ENCODE measurements at regions not wholly inside any gene's neighbourhood (a gene's known extent, or its start where the extent isn't known, plus 50 kb on each side); places are given as distances from the start of the nearest gene placed in this dataset.

DNA sequence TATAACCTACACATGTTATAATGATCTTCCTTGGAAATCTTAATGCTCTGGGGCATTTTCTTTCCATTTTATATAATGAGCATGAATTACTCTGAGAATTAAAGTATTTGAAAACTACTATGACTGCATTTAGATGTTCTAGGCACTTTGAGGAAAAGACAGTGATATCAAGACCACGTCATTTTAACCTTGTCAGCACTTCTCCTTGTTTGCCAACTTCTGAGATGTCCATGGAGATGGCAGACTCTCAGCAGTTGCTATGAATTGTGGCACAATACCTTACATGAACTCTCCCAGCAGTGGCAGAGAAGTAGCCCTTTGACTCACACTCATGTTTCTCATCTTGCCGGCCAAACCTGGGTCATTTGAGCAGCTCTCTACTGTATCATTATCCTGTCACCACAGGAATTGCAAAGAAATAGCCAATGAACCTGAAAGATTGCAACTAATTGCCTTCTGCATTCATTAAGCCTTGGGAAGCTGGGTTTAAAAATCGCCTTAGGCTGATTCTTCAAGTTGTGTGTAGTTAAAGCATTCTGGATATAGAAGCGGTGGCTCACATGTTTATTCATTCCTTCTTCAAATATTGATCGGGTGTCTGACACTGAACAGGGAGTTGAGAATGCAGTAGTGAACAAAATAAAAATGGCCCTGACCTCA, 272.2 kb upstream of the CFAP20DC start:
- POLR2A ChIA-PET, result no interaction called here
- CTCF ChIA-PET, result no interaction called here
- TF ChIP-seq ZNF384 (IDR thresholded peaks at IDR 0.05) (no peak), FOXA1 (IDR thresholded peaks at IDR 0.05) (no peak), HDGF (IDR thresholded peaks at IDR 0.05; ENCODE audit: borderline replicate concordance) (no peak), CTBP1 (IDR thresholded peaks at IDR 0.05; ENCODE audit: borderline replicate concordance) (no peak), ARNT (IDR thresholded peaks at IDR 0.05) (no peak), SUZ12 (IDR thresholded peaks at IDR 0.05) (no peak), FOXM1 (IDR thresholded peaks at IDR 0.05; ENCODE audit: borderline replicate concordance) (no peak), SP1 (IDR thresholded peaks at IDR 0.05) (no peak), FOXK2 (IDR thresholded peaks at IDR 0.05) (no peak), L3MBTL2 (conservative IDR thresholded peaks at IDR 0.05) (no peak)
- TF ChIP-seq, protein P1, sequence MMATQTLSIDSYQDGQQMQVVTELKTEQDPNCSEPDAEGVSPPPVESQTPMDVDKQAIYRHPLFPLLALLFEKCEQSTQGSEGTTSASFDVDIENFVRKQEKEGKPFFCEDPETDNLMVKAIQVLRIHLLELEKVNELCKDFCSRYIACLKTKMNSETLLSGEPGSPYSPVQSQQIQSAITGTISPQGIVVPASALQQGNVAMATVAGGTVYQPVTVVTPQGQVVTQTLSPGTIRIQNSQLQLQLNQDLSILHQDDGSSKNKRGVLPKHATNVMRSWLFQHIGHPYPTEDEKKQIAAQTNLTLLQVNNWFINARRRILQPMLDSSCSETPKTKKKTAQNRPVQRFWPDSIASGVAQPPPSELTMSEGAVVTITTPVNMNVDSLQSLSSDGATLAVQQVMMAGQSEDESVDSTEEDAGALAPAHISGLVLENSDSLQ (IDR thresholded peaks at IDR 0.05), result no peak
- no peak for DNase-seq (ENCODE audit: extremely low spot score)

DNA sequence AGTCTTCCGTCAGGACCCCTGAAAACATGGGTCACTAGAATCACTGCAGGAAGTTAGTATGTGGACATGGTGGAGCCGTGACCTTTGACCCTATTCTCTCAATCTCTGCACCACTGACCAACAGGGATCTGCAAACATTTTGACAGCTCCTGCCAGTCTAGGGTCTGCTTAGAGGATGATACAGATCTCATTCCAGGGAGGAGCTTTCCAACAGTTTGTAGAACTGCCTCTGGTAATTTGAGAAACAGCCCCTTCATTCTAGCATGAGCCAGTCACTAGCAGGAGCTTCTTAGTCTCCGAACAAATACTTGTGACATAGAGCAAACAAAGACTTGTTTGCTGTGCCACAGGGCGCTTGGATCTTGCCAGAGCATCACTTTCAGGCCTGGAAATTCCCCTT, 270.3 kb upstream of the CFAP20DC start:
- ChIA-PET CTCF (interaction anchor here (0.6 kb wide), 1 partner anchor 602 kb away, joined by 3 read pairs; no protein-coding TSS in a partner anchor), POLR2A (no interaction called here)
- TF ChIP-seq ELF4 (IDR thresholded peaks at IDR 0.05) (no peak), SUZ12 (IDR thresholded peaks at IDR 0.05) (no peak), L3MBTL2 (conservative IDR thresholded peaks at IDR 0.05) (no peak), ZNF384 (IDR thresholded peaks at IDR 0.05) (no peak), CTBP1 (IDR thresholded peaks at IDR 0.05; ENCODE audit: borderline replicate concordance) (no peak)
- DNase-seq (ENCODE audit: extremely low spot score), result no peak

DNA sequence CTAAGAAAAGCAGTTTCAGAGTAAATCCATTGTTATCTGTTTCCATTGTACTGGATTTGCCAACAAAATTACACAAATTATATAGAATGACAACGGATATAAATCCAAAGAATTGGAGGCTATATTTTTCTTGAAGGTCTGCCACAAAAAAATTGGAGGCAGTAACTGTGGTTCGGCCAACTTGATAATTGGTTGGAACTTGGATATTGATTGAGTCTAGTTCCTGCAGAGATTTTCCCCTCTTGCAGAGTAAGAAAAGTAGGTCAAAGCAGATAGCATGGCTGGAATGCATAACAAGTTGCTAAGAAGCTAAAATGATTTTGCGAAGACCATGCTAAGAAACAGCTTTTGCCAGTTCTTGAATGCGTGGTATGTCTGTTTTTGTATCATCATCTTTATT, 269.6 kb upstream of the CFAP20DC start:
- ChIA-PET POLR2A (no interaction called here), CTCF (interaction anchor here (0.6 kb wide), 1 partner anchor 602 kb away, joined by 3 read pairs; no protein-coding TSS in a partner anchor)
- no peak for DNase-seq (ENCODE audit: extremely low spot score)
- TF ChIP-seq ZNF384 (IDR thresholded peaks at IDR 0.05), result no peak
- no peak for TF ChIP-seq TARDBP (IDR thresholded peaks at IDR 0.05)
- TF ChIP-seq FOXK2 (IDR thresholded peaks at IDR 0.05), result no peak
- TF ChIP-seq ELF4 (IDR thresholded peaks at IDR 0.05), result no peak
- TF ChIP-seq BHLHE40 (IDR thresholded peaks at IDR 0.05; ENCODE audit: borderline replicate concordance), result no peak
- TF ChIP-seq NFRKB (IDR thresholded peaks at IDR 0.05), result no peak
- TF ChIP-seq CTBP1 (IDR thresholded peaks at IDR 0.05; ENCODE audit: borderline replicate concordance), result no peak
- no peak for TF ChIP-seq FOXA1 (IDR thresholded peaks at IDR 0.05)
- no peak for TF ChIP-seq LEF1 (IDR thresholded peaks at IDR 0.05; ENCODE audit: borderline replicate concordance)
- no peak for TF ChIP-seq SUZ12 (IDR thresholded peaks at IDR 0.05)
- no peak for TF ChIP-seq HDGF (IDR thresholded peaks at IDR 0.05; ENCODE audit: borderline replicate concordance)
- no peak for TF ChIP-seq FOXM1 (IDR thresholded peaks at IDR 0.05; ENCODE audit: borderline replicate concordance)
- no peak for TF ChIP-seq SP1 (IDR thresholded peaks at IDR 0.05)
- no peak for TF ChIP-seq L3MBTL2 (conservative IDR thresholded peaks at IDR 0.05)
- TF ChIP-seq ARNT (IDR thresholded peaks at IDR 0.05), result no peak

DNA sequence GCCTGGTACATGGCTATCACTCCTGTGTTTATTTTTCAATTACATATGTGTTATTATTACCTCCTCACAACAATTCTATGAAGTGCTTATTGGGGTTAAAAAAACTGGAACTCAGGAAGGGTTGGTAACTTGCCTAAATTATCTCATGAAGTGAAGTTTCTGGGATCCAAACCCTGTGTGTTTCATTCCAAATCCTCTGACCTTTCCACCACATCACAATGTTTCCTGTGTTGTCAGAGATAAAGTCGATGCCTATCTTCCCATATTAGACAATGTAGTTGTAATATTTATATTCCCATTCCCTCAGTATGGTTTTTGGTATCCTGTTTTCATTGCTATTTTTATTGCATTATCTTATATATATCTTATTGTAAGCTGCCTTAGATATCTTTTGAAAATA, 269.1 kb upstream of the CFAP20DC start:
- no peak for DNase-seq (ENCODE audit: extremely low spot score)
- TF ChIP-seq L3MBTL2 (conservative IDR thresholded peaks at IDR 0.05), result no peak
- no peak for TF ChIP-seq ZNF384 (IDR thresholded peaks at IDR 0.05)
- no peak for TF ChIP-seq ELF4 (IDR thresholded peaks at IDR 0.05)
- TF ChIP-seq FOXK2 (IDR thresholded peaks at IDR 0.05), result no peak
- no peak for TF ChIP-seq BHLHE40 (IDR thresholded peaks at IDR 0.05; ENCODE audit: borderline replicate concordance)
- TF ChIP-seq LEF1 (IDR thresholded peaks at IDR 0.05; ENCODE audit: borderline replicate concordance), result no peak
- TF ChIP-seq FOXA1 (IDR thresholded peaks at IDR 0.05), result no peak
- no peak for TF ChIP-seq TARDBP (IDR thresholded peaks at IDR 0.05)
- no peak for TF ChIP-seq CTBP1 (IDR thresholded peaks at IDR 0.05; ENCODE audit: borderline replicate concordance)
- no peak for TF ChIP-seq FOXM1 (IDR thresholded peaks at IDR 0.05; ENCODE audit: borderline replicate concordance)
- TF ChIP-seq SP1 (IDR thresholded peaks at IDR 0.05), result no peak
- TF ChIP-seq, protein P1 (IDR thresholded peaks at IDR 0.05), result no peak
- POLR2A ChIA-PET, result no interaction called here
- CTCF ChIA-PET, result no interaction called here

DNA sequence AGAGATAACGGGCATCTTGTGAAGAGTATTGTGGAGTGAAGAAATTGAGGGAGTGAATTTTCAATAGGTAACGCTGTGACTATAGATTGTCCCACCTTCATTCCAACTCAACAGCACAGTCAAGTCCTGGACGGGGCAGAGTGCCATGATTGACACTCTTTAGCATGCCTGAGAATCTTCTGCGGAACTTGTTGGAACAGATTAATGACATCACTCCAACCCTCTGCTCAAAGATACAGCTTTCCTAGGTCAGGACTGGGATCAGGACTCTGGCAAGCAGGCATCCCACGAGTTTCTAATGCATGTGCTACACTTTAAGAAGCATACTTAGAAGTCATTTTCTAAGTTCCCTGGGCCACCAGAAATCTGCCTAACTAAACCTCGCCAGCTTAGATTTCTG, 267.6 kb upstream of the CFAP20DC start:
- TF ChIP-seq ARNT (IDR thresholded peaks at IDR 0.05) (no peak), CTBP1 (IDR thresholded peaks at IDR 0.05; ENCODE audit: borderline replicate concordance) (no peak), ELF4 (IDR thresholded peaks at IDR 0.05) (no peak), FOXA1 (IDR thresholded peaks at IDR 0.05) (no peak), FOXK2 (IDR thresholded peaks at IDR 0.05) (no peak), BHLHE40 (IDR thresholded peaks at IDR 0.05; ENCODE audit: borderline replicate concordance) (no peak), ZNF384 (IDR thresholded peaks at IDR 0.05) (no peak), HDGF (IDR thresholded peaks at IDR 0.05; ENCODE audit: borderline replicate concordance) (no peak), L3MBTL2 (conservative IDR thresholded peaks at IDR 0.05) (no peak), NFRKB (IDR thresholded peaks at IDR 0.05) (no peak)
- ChIA-PET POLR2A (no interaction called here), CTCF (no interaction called here)
- DNase-seq (ENCODE audit: extremely low spot score), result no peak

DNA sequence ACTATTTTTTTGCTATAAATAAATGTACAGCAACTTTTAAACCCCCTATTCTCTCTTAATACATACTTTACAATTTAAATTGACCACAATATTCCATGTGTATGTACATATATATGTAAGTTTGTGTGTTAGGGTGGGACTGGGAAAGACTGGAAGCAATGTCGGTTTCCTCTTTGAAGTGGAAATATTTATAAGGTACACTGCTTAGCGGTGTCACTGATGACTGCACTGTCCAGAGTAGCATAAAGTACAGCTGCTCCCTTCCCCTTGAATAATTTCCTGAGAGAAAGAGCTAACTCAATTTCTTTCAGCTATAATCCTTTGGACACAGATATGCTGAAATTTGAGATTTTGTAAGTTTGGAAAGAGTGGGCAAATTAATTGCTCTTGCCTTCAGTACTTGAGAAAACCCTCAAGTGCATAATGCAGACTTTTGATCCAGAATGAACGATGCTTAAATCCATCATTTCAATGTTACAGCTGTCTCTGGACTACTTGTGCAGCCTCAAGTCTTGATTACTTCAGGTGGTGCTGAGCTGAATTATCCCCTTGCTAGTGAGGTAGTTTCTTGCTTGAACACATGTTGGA, 267.0 kb upstream of the CFAP20DC start:
- DNase-seq (ENCODE audit: extremely low spot score), result no peak
- TF ChIP-seq BHLHE40 (IDR thresholded peaks at IDR 0.05; ENCODE audit: borderline replicate concordance) (no peak), ZNF384 (IDR thresholded peaks at IDR 0.05) (no peak), FOXA1 (IDR thresholded peaks at IDR 0.05) (no peak), ARNT (IDR thresholded peaks at IDR 0.05) (no peak), TARDBP (IDR thresholded peaks at IDR 0.05) (no peak), ELF4 (IDR thresholded peaks at IDR 0.05) (no peak), SP1 (IDR thresholded peaks at IDR 0.05) (no peak), FOXM1 (IDR thresholded peaks at IDR 0.05; ENCODE audit: borderline replicate concordance) (no peak), SUZ12 (IDR thresholded peaks at IDR 0.05) (no peak), FOXK2 (IDR thresholded peaks at IDR 0.05) (no peak), HDGF (IDR thresholded peaks at IDR 0.05; ENCODE audit: borderline replicate concordance) (no peak), L3MBTL2 (conservative IDR thresholded peaks at IDR 0.05) (no peak), NFRKB (IDR thresholded peaks at IDR 0.05) (no peak), LEF1 (IDR thresholded peaks at IDR 0.05; ENCODE audit: borderline replicate concordance) (no peak)
- TF ChIP-seq, protein P1 (IDR thresholded peaks at IDR 0.05), result no peak
- ChIA-PET POLR2A (no interaction called here), CTCF (no interaction called here)
